Nucleus accumbens (tissue), 56 donors: ENCODE measurements at regions not wholly inside any gene's neighbourhood (a gene's known extent, or its start where the extent isn't known, plus 50 kb on each side); places are given as distances from the start of the nearest gene placed in this dataset.
"Not testable (repeated sequence)": the region's sequence is repeated elsewhere in the genome, so short reads cannot be mapped to it uniquely, and the experiment has no call there.

Experiments
- DNase-seq, 56 donors: peaks; one replicate each; lab custom pipeline; 2025; lab: John Stamatoyannopoulos, UW

DNA sequence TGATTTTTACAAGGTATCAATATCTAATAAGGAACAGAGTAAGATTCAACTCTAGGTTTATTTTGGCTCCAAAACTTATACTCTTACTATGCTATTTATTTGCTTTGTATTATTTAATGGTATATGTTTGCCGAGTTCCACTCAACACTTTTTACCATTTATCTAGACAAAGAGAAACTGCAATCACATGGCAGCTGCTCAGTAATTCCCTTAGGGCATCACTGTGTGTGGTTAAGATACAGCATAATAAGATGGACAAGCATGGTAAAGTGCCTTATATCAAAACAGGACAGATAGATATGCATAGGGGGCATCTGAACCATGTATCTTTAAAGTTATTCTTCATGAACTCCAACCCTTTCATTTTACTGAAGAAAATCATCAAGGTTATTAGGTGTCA lies 483.0 kb upstream of the ID4 start:
- no peak for DNase-seq

GRCh38 chr6:19356692-19357091 lies 480.5 kb upstream of the ID4 start:
- no peak for DNase-seq

GRCh38 chr6:19362396-19362795 lies 474.8 kb upstream of the ID4 start:
- DNase-seq: no peak

DNA sequence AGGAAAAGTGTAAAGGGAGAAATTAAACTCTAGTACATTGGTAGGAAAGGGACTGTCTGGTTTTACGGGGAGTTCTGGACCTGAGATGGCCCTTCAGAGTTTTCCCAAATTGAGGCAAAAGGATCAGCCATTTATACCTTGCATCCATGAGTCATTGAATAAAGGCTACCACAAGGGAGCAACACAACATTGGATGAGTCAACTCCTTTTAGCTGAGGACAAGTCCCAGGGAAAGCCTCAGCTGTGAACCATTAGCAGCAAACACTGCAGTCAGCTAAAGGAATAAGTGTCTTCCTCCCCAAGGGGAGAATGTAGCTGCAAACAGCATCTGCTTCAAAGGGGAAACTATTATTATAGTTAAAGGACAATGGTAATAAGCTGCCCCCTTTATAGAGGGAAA lies 468.7 kb upstream of the ID4 start:
- DNase-seq: no peak

- no peak for DNase-seq
Observed at GRCh38 chr6:19369785-19370184, 467.4 kb upstream of the ID4 start.

GRCh38 chr6:19370831-19371230 lies 466.3 kb upstream of the ID4 start:
- DNase-seq: no peak

DNA sequence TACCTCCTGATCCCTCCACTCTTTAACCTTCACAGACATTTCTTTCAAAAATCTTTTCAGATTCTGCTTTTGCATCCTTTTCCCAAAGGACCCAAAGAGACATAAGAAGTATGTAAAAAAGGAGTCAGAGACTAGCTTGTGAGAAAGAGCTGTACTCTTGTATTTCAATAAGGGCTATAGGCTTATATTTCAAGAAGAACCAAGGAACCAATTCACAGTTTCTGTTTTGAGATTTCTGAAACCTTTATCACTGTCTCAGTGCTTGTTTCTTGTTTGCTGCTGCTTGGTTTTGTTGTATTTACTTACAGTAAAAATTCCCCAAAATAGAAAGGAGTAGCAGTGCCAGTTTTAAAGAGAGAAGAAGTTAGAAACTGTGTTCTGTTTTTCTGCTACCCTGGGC lies 461.6 kb upstream of the ID4 start:
- no peak for DNase-seq

- no peak for DNase-seq
Observed at GRCh38 chr6:19377722-19378121, 459.4 kb upstream of the ID4 start.

DNA sequence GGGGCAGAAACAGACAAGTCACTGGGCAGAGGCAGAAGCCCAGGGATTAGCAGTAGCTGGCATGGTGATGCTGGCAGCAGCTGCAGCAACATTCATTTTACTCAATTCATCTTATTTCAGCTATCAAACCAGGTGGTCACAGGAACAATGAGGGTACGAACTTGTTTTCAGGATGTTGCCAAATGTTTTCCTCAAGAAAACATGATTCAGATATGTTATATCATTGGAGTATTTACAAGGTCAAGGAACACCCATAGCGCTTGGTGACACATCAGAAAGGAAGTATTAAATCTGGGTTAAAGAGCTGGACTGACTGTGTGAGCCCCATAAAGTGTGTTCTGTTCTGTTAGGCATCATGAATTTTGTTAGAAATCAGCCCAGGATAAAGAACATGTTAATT lies 456.9 kb upstream of the ID4 start:
- no peak for DNase-seq

- no peak for DNase-seq
Observed at GRCh38 chr6:19382676-19383075, 454.5 kb upstream of the ID4 start.

DNA sequence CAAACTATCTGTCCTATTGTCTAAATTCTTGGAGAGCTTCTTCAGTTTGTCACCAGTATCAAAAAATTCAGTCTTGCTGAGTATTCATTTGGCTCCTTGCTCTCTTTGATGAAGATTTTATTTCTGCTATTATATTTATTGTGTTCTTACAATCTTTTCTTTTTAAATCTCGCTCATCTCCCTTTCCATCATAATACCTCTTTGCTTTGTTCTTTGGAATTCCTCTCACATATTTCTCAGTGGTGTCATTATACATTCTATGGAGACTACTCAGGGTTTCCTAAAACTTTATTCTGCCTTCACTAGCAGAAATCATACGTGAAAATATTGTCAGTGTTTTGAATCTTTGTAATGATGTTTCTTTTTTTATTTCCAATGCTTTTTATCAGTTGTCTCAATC lies 445.2 kb upstream of the ID4 start:
- no peak for DNase-seq

DNA sequence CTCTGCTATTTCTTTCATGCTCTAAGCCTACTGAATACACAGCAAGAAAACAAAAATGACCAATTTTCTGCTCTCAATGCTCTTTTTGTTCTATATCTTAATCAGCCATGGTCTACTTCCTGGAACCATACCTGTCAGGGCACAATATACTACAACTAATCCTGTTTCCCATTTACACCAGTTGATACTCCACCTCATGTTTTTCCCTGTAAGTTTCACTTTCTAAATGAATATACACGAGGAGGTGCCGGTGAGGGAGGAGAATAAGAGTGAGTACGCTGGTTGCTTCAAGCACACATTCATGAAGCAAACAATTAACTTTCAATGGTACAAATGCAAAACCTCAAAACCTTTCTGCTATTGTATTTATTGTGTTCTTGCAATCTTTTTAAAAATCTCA lies 443.1 kb upstream of the ID4 start:
- DNase-seq: no peak

GRCh38 chr6:19394687-19395086 lies 442.5 kb upstream of the ID4 start:
- no peak for DNase-seq

DNA sequence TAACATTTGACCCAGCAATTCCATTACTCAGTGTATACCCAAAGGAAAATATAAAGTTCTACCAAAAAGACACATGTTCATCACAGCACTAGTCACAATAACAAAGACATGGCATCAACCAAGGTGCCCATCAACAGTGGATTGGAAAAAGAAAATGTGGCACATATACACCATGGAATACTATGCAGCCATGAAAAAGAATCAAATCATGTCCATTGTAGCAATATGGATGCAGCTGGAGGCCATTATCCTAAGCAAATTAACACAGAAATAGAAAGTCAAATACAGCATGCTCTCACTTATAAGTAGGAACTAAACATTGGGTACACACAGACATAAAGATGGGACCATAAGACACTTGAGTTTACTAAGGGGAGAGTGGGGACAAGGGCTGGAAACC lies 441.9 kb upstream of the ID4 start:
- no peak for DNase-seq

GRCh38 chr6:19399406-19399805 lies 437.8 kb upstream of the ID4 start:
- DNase-seq: peak in 16 of 56 donors; percentile 0 to 63 (median 8)

DNA sequence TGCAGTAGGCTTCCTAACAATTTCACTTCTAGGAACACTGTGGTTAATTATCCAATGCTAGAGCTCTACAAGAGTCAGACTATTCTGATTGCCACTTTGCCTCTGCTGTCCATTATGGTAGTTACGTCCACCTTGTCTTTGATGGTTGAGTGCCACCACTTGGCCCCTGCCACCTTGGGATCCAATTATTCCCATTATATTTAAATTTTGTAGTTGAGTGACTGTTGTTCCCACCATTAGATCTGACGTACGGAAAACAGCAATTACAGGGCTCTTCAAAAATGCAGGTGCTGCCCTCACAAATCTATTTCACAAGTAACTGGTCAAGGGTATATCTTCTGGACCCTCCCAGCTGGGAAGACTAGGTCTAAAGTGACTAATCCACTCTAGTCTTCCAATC lies 432.3 kb upstream of the ID4 start:
- not testable (repeated sequence) for DNase-seq

GRCh38 chr6:19408331-19408730 lies 428.8 kb upstream of the ID4 start:
- DNase-seq: no peak

DNA sequence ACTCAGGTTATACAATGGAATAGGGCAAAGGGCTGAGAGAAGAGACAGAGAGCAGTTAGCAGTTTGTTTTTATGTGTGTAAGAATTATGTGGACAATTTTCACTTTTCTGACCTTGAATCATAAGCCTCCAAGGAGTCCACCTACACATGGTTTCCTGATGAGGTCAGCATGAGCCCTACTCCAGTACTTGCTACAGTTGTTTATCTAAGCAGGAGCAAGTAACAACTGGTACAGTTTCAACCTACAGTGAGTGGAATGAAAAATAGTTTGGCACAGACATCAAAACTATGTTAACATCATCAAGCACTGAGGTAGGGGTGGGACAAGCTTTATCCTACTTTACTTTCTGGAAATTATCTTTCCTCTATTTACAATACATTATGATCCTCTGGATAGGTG lies 426.7 kb upstream of the ID4 start:
- no peak for DNase-seq

DNA sequence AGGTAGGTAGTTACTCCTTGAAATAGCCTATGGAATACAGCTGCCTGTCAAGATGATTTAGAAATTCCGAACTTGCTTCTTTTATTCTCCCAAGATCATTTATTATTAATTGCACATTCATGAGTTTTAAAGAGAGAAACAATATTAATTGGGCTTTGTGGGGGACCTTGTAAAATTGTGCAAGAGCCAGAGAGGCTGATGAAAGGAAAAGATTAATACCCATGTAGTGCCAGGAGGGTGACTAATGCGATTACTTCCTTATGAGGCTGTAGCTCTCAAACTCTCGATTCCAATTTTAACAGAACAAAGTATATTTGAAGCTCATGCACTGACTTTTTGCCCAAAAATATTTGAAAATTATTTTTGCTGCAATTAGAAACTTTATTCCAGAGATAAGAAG lies 423.8 kb upstream of the ID4 start:
- no peak for DNase-seq

- no peak for DNase-seq
Observed at GRCh38 chr6:19415605-19416326, 421.4 kb upstream of the ID4 start.

DNA sequence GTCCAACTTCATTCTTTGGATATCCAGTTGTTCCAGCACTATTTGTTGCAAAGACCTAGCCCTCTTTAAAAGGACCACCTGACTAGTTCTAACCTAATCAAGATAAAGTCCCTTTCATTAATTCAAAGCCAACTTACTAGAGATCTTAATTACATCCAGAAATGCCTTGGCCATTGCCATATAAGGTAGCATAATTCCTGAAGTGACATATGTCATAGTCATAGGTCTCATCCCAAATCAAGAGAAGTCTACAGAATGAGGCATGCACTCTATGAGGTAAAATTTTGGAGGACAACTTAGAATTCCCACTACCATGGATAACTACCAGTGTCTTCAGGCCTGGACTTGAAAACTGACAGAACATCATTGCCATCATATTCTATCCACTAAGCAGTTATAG lies 420.4 kb upstream of the ID4 start:
- DNase-seq: no peak

DNA sequence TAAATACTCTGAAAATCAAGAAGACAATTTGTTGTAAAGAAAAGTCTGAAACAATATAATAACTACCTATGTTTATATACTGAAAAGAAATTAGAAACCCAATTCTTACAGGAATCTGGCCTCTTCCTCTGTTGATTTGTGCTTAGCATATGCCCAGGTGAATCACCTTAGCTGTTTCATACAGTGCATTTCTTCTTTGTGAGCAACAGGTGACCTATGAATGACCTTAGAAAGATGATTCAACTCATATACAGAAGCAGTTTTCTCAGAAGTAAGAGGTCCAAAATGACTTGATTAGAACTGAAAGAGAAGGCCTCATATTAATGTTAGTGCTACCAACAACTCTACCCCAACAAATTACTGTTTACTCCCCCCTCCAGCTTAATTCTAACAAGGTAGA lies 419.5 kb upstream of the ID4 start:
- DNase-seq: no peak

DNA sequence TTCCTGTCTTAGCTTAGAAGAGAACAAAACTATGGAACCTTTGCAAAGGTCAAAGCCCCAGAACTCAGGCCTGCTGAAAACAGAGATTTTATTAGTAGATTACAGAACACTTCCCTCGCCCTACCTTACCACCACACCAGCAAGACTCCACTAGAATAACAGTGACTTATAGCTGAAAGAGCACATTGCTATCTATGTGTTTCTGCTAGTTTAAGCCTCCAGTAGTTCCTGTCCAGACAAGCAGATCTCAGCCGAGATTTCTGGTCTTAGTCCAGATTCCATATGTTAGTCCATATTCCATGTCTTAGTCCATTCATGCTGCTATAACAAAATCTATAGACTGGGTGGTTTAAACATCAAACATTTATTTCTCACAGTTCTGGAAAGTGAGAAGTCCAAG lies 412.3 kb upstream of the ID4 start:
- no peak for DNase-seq
